ENCODE measurements at regions not wholly inside any gene's neighbourhood (a gene's known extent, or its start where the extent isn't known, plus 50 kb on each side); places are given as distances from the start of the nearest gene placed in this dataset.

DNA sequence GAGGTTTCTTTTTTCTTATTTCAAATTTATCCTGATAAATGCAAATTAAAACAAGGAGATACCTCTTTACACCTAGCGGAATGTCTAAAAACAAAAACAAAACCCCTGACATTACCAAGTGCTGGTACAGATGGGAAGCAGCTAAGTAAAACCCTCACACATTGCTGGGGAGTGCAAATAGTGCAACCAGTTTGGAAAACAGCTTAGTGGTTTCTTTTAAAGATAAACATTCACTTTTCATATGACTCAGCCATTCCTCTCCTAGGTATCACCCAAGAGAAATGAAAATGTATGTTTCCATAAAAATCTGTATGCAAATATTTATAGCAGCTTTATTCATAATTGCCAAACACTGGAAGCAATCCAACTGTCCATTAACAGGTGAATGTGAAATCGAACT lies 84.1 kb upstream of the HELT start:
- no peaks in the 10 kb centered on the region for H3K4me1 Mint-ChIP-seq
- H3K4me3 Mint-ChIP-seq, result no peak overlapping the region

DNA sequence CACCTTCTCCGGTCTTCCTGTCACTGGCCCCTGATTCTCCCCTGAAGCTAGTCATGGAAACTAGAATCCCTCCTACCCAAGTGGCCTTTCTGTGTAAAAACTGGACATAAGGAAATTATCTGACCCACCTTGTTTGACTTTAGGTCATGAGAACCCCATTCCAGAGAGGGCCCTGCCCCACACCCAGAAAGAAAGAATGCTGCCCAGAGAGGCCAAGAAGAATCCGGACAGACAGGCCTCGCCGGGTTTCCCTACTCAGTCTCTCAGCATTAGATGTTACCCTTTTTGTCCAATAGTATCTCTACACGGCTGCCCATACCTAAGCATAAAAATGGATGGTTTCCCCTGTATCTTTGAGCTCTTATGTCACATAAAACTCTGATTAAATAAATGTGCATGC lies 83.3 kb upstream of the HELT start:
- no peak overlapping the region for H3K4me3 Mint-ChIP-seq
- no peaks in the 10 kb centered on the region for H3K36me3 Mint-ChIP-seq (ENCODE audit: low read depth)
- DNase-seq (ENCODE audit: low read depth, low spot score), result no peak
- no peak overlapping the region for H3K27ac Mint-ChIP-seq (ENCODE audit: unreplicated experiment)
- TF ChIP-seq, protein P1, sequence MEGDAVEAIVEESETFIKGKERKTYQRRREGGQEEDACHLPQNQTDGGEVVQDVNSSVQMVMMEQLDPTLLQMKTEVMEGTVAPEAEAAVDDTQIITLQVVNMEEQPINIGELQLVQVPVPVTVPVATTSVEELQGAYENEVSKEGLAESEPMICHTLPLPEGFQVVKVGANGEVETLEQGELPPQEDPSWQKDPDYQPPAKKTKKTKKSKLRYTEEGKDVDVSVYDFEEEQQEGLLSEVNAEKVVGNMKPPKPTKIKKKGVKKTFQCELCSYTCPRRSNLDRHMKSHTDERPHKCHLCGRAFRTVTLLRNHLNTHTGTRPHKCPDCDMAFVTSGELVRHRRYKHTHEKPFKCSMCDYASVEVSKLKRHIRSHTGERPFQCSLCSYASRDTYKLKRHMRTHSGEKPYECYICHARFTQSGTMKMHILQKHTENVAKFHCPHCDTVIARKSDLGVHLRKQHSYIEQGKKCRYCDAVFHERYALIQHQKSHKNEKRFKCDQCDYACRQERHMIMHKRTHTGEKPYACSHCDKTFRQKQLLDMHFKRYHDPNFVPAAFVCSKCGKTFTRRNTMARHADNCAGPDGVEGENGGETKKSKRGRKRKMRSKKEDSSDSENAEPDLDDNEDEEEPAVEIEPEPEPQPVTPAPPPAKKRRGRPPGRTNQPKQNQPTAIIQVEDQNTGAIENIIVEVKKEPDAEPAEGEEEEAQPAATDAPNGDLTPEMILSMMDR (conservative IDR thresholded peaks at IDR 0.05), result no peak
- no peaks in the 10 kb centered on the region for H3K4me1 Mint-ChIP-seq
- H3K27me3 Mint-ChIP-seq (ENCODE audit: low read depth), result peaks cover 3% of the 10 kb centered on the region
- H3K9me3 Mint-ChIP-seq, result peaks cover 4% of the 10 kb centered on the region

More for the DNA sequence above, 84.1 kb upstream of the HELT start:
- peaks cover 3% of the 10 kb centered on the region for H3K27me3 Mint-ChIP-seq (ENCODE audit: low read depth)
- TF ChIP-seq, protein P1 (conservative IDR thresholded peaks at IDR 0.05), result no peak
- no peaks in the 10 kb centered on the region for H3K36me3 Mint-ChIP-seq (ENCODE audit: low read depth)
- H3K27ac Mint-ChIP-seq (ENCODE audit: unreplicated experiment), result no peak overlapping the region
- peaks cover 3% of the 10 kb centered on the region for H3K9me3 Mint-ChIP-seq
- DNase-seq (ENCODE audit: low read depth, low spot score), result no peak

DNA sequence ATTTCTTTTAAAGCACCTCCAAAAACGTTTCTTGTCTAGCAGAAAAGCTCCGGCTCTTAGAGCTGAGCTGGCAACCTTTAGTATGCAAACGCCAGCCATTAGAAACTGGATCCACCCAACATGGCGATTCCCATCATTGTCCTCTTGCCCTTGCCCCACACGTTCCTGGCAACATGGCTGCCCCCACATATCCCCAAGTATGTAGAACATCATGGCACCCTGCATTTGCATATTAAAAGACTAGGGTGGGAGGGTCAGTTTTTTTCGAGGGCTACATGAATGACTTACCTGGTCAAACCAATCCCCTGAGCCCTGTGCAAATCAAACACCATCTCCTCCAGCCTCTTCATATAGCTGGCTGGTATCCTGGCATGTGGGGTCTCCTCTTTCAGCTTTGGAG lies 82.2 kb upstream of the HELT start:
- no peak for DNase-seq (ENCODE audit: low read depth, low spot score)
- TF ChIP-seq, protein P1 (conservative IDR thresholded peaks at IDR 0.05), result no peak
- peaks cover 3% of the 10 kb centered on the region for H3K27me3 Mint-ChIP-seq (ENCODE audit: low read depth)
- H3K9me3 Mint-ChIP-seq, result peaks cover 5% of the 10 kb centered on the region
- no peak overlapping the region for H3K27ac Mint-ChIP-seq (ENCODE audit: unreplicated experiment)
- H3K36me3 Mint-ChIP-seq (ENCODE audit: low read depth), result no peaks in the 10 kb centered on the region
- no peak overlapping the region for H3K4me3 Mint-ChIP-seq
- H3K4me1 Mint-ChIP-seq, result no peaks in the 10 kb centered on the region

DNA sequence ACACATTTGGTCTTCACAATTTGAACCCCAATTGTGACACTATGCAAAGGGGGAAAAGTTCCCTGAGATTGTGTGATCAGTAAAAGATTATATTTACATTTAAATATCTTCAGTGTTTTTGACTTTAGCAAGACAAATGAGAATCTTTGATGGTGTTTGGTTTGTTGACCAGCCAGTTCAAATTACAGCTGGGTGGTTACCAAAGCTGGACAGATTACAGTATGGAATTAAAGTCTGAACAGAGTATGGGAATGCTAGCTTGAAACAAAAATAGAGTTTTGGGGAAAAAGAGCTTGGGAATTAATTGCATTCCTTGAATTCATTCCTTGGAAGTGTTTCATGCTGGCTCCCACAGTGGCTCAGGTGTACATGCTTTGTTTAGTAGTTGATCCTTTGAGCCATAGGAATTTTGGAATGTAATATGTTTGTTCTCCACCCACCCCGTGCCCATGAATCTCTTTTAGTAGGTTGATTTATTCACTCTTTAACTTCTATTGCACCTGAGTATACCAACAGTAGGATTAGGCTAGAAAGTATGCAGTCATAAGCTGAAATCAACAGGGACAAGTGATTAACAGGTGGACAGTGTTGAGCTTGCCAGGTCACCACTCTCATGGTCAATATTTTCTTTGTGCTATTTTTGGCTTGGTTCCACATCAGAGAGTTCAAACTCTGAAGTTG lies 81.1 kb upstream of the HELT start:
- Mint-ChIP-seq H3K4me1 (no peaks in the 10 kb centered on the region), H3K27me3 (ENCODE audit: low read depth) (peaks cover 3% of the 10 kb centered on the region), H3K9me3 (peaks cover 5% of the 10 kb centered on the region), H3K36me3 (ENCODE audit: low read depth) (no peaks in the 10 kb centered on the region), H3K27ac (ENCODE audit: unreplicated experiment) (no peak overlapping the region), H3K4me3 (no peak overlapping the region)
- TF ChIP-seq, protein P1 (conservative IDR thresholded peaks at IDR 0.05), result no peak
- no peak for DNase-seq (ENCODE audit: low read depth, low spot score)

DNA sequence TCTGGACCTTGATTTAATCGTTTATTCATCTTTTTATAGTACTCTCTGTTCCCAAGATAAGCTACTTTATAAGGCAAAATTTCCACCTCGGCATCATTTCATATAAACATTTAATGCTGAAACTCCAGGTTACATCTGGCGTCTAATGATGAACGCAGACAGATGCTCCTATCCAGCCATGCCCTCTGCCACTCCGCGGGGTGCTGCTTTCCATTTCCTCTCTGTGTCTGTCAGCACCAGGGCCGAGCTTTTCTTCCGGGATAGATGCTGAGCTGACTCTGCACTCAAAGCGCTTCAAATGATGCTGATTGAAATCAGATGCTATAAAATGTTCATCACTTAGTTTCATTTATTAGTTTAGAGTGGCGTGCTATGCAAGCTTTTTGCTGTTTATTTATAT lies 80.5 kb upstream of the HELT start:
- no peak for DNase-seq (ENCODE audit: low read depth, low spot score)
- H3K27ac Mint-ChIP-seq (ENCODE audit: unreplicated experiment), result no peak overlapping the region
- no peaks in the 10 kb centered on the region for H3K36me3 Mint-ChIP-seq (ENCODE audit: low read depth)
- H3K4me3 Mint-ChIP-seq, result no peak overlapping the region
- H3K9me3 Mint-ChIP-seq, result peaks cover 5% of the 10 kb centered on the region
- TF ChIP-seq, protein P1 (conservative IDR thresholded peaks at IDR 0.05), result no peak
- H3K27me3 Mint-ChIP-seq (ENCODE audit: low read depth), result peaks cover 3% of the 10 kb centered on the region
- no peaks in the 10 kb centered on the region for H3K4me1 Mint-ChIP-seq
